ENCODE measurements at regions not wholly inside any gene's neighbourhood (a gene's known extent, or its start where the extent isn't known, plus 50 kb on each side); places are given as distances from the start of the nearest gene placed in this dataset.
"Not testable (repeated sequence)": the region's sequence is repeated elsewhere in the genome, so short reads cannot be mapped to it uniquely, and the experiment has no call there.

- intact Hi-C loops (cut with micrococcal nuclease) = no loop called here
- Histone ChIP-seq H3K79me2 (ENCODE audit: insufficient read depth, low read length) (no peaks in the 10 kb centered on the region), H2AFZ (ENCODE audit: low read depth, low read length, poor library complexity, severe bottlenecking) (no peak overlapping the region), H3K4me3 (replicated peaks in 1 of 2; ENCODE audit: low read depth in 1 of 2, low read length in 2 of 2) (no peak overlapping the region), H3K9ac (ENCODE audit: low read length) (no peak overlapping the region), H3K27ac (ENCODE audit: low read depth, low read length) (no peak overlapping the region), H3K4me1 (ENCODE audit: control insufficient read depth in 1 of 2, insufficient read depth in 2 of 2, low read length in 2 of 2) (peaks cover 0 to 11% of the 10 kb centered on the region in 2 experiments; a peak in 2 of 4 replicates), H3K9me2 (ENCODE audit: insufficient read depth) (no peaks in the 10 kb centered on the region), H3K9me3 (ENCODE audit: control insufficient read depth in 1 of 2, insufficient read depth in 1 of 2, low read depth in 1 of 2, low read length in 2 of 2) (no peaks in the 10 kb centered on the region), H3K4me2 (ENCODE audit: low read length) (no peak overlapping the region), H3K27me3 (ENCODE audit: insufficient read depth, low read length) (no peaks in the 10 kb centered on the region), H3K36me3 (ENCODE audit: control insufficient read depth in 1 of 2, insufficient read depth in 2 of 2, low read length in 2 of 2) (no peaks in the 10 kb centered on the region), H4K20me1 (ENCODE audit: insufficient read depth) (no peaks in the 10 kb centered on the region)
- DNase-seq (ENCODE audit: low read depth, low spot score) (no peak), ATAC-seq (no peak)
- ChIA-PET POLR2A (no interaction called here), CTCF (no interaction called here), RAD21 (ENCODE audit: low non-redundant PET in 1 of 2, low total read pairs in 2 of 2, uncharacterized antibody in 2 of 2, unreplicated experiment in 2 of 2) (no interaction called here)
- no peak for TF ChIP-seq SIN3A (IDR thresholded peaks at IDR 0.05; ENCODE audit: low read depth)
- no peak for TF ChIP-seq EGR1 (IDR thresholded peaks at IDR 0.05; ENCODE audit: low read depth)
- no peak for TF ChIP-seq SRF (IDR thresholded peaks at IDR 0.05; ENCODE audit: low read depth)
- TF ChIP-seq YY1 (IDR thresholded peaks at IDR 0.05; ENCODE audit: extremely low read depth, insufficient replicate concordance, low read depth, low read length) = no peak
- TF ChIP-seq, protein P1, sequence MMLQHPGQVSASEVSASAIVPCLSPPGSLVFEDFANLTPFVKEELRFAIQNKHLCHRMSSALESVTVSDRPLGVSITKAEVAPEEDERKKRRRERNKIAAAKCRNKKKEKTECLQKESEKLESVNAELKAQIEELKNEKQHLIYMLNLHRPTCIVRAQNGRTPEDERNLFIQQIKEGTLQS (IDR thresholded peaks at IDR 0.05) = no peak
- no peak for TF ChIP-seq TCF7L2 (IDR thresholded peaks at IDR 0.05; ENCODE audit: borderline replicate concordance, extremely low read depth, insufficient read depth, insufficient read length)
- no TSS peak for BruUV-seq (replicated peaks)
Observed at GRCh38 chr2:113357071-113357470, 78.3 kb upstream of the PAX8 start.

DNA sequence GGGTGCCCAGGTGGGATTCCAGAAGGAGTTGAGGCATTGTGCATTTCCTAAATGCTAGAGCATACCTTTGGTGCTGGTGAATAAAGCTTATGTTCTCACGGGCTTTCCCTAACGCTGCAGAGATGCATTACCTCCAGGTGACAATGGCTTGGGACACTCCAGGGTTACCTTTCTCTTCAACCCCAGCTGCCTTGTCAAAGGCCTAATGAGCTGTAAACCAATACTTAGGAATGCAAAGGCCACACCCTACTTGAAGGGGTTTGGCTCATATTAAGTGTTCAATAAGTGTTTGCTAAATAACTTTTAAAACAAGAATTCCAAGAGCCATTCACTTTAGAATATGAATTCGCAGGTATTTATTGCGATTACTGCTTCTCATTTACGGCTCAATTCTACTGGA is 77.6 kb upstream of the PAX8 start:
- H3K36me3 ChIP-seq (ENCODE audit: control insufficient read depth in 1 of 2, insufficient read depth in 2 of 2, low read length in 2 of 2); H3K9ac ChIP-seq (ENCODE audit: low read length); DNase-seq (ENCODE audit: low read depth, low spot score); H3K27me3 ChIP-seq (ENCODE audit: insufficient read depth, low read length); RAD21 ChIA-PET (ENCODE audit: low non-redundant PET in 1 of 2, low total read pairs in 2 of 2, uncharacterized antibody in 2 of 2, unreplicated experiment in 2 of 2); intact Hi-C loops (cut with micrococcal nuclease); H4K20me1 ChIP-seq (ENCODE audit: insufficient read depth); POLR2A ChIA-PET; ATAC-seq; BruUV-seq (replicated peaks); H3K9me3 ChIP-seq (ENCODE audit: control insufficient read depth in 1 of 2, insufficient read depth in 1 of 2, low read depth in 1 of 2, low read length in 2 of 2); H3K4me3 ChIP-seq (replicated peaks in 1 of 2; ENCODE audit: low read depth in 1 of 2, low read length in 2 of 2); H2AFZ ChIP-seq (ENCODE audit: low read depth, low read length, poor library complexity, severe bottlenecking); H3K27ac ChIP-seq (ENCODE audit: low read depth, low read length); CTCF ChIA-PET; H3K9me2 ChIP-seq (ENCODE audit: insufficient read depth); H3K79me2 ChIP-seq (ENCODE audit: insufficient read depth, low read length); H3K4me2 ChIP-seq (ENCODE audit: low read length): not testable (repeated sequence)
- peaks cover 0 to 11% of the 10 kb centered on the region in 2 experiments; a peak in 2 of 4 replicates for H3K4me1 ChIP-seq (ENCODE audit: control insufficient read depth in 1 of 2, insufficient read depth in 2 of 2, low read length in 2 of 2)

- H3K9me3 ChIP-seq (ENCODE audit: control insufficient read depth in 1 of 2, insufficient read depth in 1 of 2, low read depth in 1 of 2, low read length in 2 of 2); H3K4me2 ChIP-seq (ENCODE audit: low read length); CTCF ChIA-PET; H3K27me3 ChIP-seq (ENCODE audit: insufficient read depth, low read length); H3K36me3 ChIP-seq (ENCODE audit: control insufficient read depth in 1 of 2, insufficient read depth in 2 of 2, low read length in 2 of 2); H3K79me2 ChIP-seq (ENCODE audit: insufficient read depth, low read length); H4K20me1 ChIP-seq (ENCODE audit: insufficient read depth); H3K9me2 ChIP-seq (ENCODE audit: insufficient read depth); intact Hi-C loops (cut with micrococcal nuclease); H3K4me3 ChIP-seq (replicated peaks in 1 of 2; ENCODE audit: low read depth in 1 of 2, low read length in 2 of 2); POLR2A ChIA-PET; DNase-seq (ENCODE audit: low read depth, low spot score); H2AFZ ChIP-seq (ENCODE audit: low read depth, low read length, poor library complexity, severe bottlenecking); BruUV-seq (replicated peaks); H3K27ac ChIP-seq (ENCODE audit: low read depth, low read length); ATAC-seq; H3K9ac ChIP-seq (ENCODE audit: low read length); RAD21 ChIA-PET (ENCODE audit: low non-redundant PET in 1 of 2, low total read pairs in 2 of 2, uncharacterized antibody in 2 of 2, unreplicated experiment in 2 of 2): not testable (repeated sequence)
- H3K4me1 ChIP-seq (ENCODE audit: control insufficient read depth in 1 of 2, insufficient read depth in 2 of 2, low read length in 2 of 2) = peaks cover 0 to 11% of the 10 kb centered on the region in 2 experiments; a peak in 2 of 4 replicates
Observed at GRCh38 chr2:113355339-113356015, 76.8 kb upstream of the PAX8 start.
